Glutamatergic neuron (in vitro differentiated cells): ENCODE measurements at regions not wholly inside any gene's neighbourhood (a gene's known extent, or its start where the extent isn't known, plus 50 kb on each side); places are given as distances from the start of the nearest gene placed in this dataset.

Experiments
- DNase-seq: peaks from one replicate; pipeline ENCODE4 v3.0.0; 2022
- H3K27ac Mint-ChIP-seq: one replicate; pipeline ENCODE4 v1.8.0; 2020; ENCODE audit warnings: mild to moderate bottlenecking, mixed read lengths, inconsistent platforms; ENCODE audit not compliant: unreplicated experiment
- H3K27me3 Mint-ChIP-seq: one replicate; pipeline ENCODE4 v1.8.0; 2020; ENCODE audit warnings: mild to moderate bottlenecking, moderate library complexity, mixed read lengths, inconsistent platforms; ENCODE audit not compliant: unreplicated experiment
- H3K36me3 Mint-ChIP-seq: one replicate; pipeline ENCODE4 v1.8.0; 2020; ENCODE audit warnings: mild to moderate bottlenecking, mixed read lengths, inconsistent platforms; ENCODE audit not compliant: unreplicated experiment
- H3K4me1 Mint-ChIP-seq: one replicate; pipeline ENCODE4 v1.8.0; 2020; ENCODE audit warnings: mild to moderate bottlenecking, low read depth, mixed read lengths, inconsistent platforms; ENCODE audit not compliant: unreplicated experiment
- H3K4me3 Mint-ChIP-seq: one replicate; pipeline ENCODE4 v1.8.0; 2020; ENCODE audit warnings: mild to moderate bottlenecking, mixed read lengths, inconsistent platforms; ENCODE audit not compliant: unreplicated experiment
- H3K9me3 Mint-ChIP-seq: one replicate; pipeline ENCODE4 v1.8.0; 2020; ENCODE audit warnings: mild to moderate bottlenecking, moderate library complexity, mixed read lengths, inconsistent platforms; ENCODE audit not compliant: unreplicated experiment
- TF ChIP-seq, protein P1 (sequence below): fragments of 200-600 bp; sonication (generic); IDR thresholded peaks from one replicate; pipeline ENCODE4 v1.5.0; 2021; ENCODE audit not compliant: partially characterized antibody, unreplicated experiment

DNA sequence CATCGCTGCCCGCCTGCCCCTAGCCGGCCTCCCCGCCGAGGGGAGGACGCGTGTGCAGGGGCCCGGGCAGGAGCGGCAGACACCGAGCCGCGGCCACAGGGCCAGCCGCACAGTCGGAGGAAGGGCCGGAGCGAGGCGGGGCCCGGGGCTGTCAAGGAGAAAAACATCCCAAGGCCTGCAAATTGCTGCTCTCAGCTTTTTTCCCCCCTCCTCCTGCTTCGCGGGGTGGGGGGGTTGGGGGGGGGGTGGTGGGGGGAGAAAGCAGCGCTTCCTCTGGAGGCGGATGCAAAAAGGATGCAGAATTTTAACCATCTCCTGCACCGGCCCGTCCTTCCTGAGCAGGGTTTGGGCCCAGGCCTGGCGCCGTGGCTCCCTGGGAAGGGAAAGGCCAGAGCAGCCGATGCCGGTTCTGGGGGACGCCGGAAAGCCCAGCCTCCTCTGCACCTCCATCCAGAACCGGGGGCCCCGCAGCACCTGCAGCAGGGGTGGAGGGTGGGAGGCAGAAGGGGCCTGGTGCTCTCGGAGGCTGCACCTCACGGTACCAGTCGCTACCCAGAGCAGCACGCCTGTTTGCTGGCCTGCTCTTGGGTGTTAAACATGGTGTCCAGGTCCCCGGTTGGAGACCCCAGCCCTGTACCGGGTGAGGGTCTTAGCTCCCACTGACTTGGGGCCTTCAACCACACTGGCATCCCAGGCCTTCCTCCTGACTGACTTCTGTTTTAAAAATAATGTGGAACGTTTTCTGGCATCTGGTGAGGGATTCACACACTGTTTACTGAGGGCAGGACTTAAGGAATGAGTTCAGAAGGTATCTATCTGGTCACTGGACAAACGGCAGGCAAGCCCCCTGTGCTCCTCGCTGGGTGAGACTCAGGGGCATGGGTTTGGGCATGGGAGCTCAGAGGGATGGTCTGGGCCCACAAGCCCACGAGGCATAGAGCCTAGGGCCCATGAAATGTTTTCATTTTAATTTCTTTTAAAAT lies 77.4 kb upstream of the WNT7B start:
- Mint-ChIP-seq H3K4me3 (no peak overlapping the region), H3K36me3 (no peaks in the 10 kb centered on the region), H3K9me3 (no peaks in the 10 kb centered on the region), H3K27me3 (no peaks in the 10 kb centered on the region), H3K27ac (no peak overlapping the region), H3K4me1 (no peaks in the 10 kb centered on the region)
- TF ChIP-seq, protein P1, sequence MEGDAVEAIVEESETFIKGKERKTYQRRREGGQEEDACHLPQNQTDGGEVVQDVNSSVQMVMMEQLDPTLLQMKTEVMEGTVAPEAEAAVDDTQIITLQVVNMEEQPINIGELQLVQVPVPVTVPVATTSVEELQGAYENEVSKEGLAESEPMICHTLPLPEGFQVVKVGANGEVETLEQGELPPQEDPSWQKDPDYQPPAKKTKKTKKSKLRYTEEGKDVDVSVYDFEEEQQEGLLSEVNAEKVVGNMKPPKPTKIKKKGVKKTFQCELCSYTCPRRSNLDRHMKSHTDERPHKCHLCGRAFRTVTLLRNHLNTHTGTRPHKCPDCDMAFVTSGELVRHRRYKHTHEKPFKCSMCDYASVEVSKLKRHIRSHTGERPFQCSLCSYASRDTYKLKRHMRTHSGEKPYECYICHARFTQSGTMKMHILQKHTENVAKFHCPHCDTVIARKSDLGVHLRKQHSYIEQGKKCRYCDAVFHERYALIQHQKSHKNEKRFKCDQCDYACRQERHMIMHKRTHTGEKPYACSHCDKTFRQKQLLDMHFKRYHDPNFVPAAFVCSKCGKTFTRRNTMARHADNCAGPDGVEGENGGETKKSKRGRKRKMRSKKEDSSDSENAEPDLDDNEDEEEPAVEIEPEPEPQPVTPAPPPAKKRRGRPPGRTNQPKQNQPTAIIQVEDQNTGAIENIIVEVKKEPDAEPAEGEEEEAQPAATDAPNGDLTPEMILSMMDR, result no peak
- no peak for DNase-seq

DNA sequence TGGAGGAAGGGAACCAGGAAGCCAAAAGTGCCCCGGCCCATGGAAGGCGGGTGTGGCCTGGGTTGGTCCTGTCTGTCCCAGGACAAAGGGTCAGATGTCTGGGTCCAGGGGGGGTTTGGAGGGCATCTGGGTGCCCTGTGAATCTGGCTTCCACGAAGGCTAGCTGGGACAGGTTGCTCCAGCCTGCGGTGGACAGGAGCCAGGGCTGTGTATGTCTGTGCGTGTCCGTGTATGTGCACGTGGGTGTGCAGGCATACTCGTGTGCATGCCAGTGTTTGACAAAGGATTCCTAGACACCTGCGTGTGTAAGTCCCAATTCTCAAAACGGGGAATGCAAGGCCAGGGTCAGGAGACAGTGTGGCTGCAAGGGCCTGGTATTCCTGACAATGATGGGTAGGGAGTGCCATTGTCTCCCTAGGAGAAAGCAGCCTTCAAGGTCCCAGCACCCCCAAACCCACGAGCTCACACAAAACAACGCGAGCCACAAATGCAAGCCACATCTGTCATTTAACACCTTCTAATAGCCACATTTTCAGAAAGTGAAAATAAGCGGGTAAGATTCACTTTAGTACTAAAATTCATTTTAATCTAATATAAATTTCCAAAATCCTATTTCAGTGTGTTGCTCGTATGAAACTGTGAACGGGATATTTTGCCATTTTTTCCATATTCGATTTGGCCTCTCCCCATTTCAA lies 78.4 kb upstream of the WNT7B start:
- Mint-ChIP-seq H3K27me3 (no peaks in the 10 kb centered on the region), H3K9me3 (no peaks in the 10 kb centered on the region), H3K4me3 (no peak overlapping the region), H3K4me1 (no peaks in the 10 kb centered on the region), H3K27ac (no peak overlapping the region), H3K36me3 (no peaks in the 10 kb centered on the region)
- TF ChIP-seq, protein P1, result no peak
- no peak for DNase-seq

DNA sequence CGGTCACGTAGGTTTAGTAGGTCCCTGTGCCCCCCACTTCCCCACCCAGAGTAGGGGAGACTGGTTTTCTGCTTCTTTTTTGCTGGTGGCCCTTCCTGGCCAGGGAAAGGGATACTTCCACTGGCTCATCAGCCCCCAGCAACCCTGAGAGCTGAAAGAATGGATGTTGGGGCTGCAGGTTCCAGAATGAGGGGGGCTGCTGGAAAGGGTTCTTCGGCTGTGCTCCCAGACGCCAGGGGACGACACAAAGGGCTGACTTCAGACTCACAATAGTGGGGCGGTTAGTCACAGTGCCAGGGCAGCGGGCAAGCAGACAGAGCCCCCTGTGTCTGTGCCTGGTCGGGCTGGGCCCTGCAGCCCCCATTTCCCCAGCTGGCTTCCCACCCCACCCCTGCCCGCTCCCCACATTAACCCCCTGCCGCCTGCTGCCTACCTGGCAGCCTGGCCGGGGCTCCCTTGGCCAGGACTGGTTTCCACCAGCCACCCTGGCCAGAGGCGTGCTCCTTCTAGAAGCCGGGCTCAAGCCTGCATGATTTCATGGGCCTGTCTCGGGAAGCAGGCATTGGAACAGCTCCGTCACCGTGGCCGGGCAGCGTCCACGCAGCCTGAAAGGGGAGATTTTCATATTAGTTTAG lies 79.1 kb upstream of the WNT7B start:
- no peaks in the 10 kb centered on the region for H3K27me3 Mint-ChIP-seq
- H3K27ac Mint-ChIP-seq, result no peak overlapping the region
- no peak for DNase-seq
- H3K36me3 Mint-ChIP-seq, result no peaks in the 10 kb centered on the region
- H3K4me3 Mint-ChIP-seq, result no peak overlapping the region
- no peaks in the 10 kb centered on the region for H3K4me1 Mint-ChIP-seq
- no peaks in the 10 kb centered on the region for H3K9me3 Mint-ChIP-seq
- TF ChIP-seq, protein P1, result no peak

DNA sequence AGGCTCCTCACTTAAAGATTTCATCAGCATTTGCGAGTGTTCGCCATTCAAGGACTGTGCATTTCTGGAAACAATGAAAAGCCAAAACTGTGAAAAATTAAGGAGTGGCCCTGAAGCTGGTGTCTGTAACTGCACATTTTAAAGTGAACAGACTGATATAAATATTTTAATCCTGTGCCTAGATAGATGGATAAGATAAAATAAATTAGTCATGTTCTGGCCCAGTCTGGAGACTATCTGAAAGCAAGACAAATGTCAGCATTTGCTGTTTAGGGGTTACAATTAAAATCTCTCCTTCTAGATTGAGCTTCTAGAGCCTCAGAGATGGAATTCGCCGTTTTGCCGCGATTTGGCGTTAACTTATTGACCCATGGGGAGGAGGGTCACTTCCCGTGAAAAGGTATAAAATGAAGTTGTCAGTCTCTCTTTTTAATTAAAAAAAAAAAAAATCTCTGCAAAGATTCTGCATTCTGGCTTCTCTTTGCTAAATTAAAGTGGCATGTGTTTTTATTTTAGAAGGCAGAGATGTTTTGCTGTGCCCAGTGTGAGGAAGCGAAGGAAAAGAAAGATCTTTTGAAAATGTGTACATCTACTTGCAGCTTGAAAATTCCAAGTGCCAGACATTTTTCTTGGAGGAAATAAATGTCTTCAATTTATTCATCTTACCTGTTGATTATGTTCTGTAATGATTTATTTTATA lies 79.7 kb upstream of the WNT7B start:
- Mint-ChIP-seq H3K27me3 (no peaks in the 10 kb centered on the region), H3K9me3 (no peaks in the 10 kb centered on the region), H3K36me3 (no peaks in the 10 kb centered on the region), H3K4me3 (no peak overlapping the region), H3K27ac (no peak overlapping the region), H3K4me1 (no peaks in the 10 kb centered on the region)
- TF ChIP-seq, protein P1, result no peak
- DNase-seq, result no peak
